AG08396 (cell line): ENCODE measurements at regions not wholly inside any gene's neighbourhood (a gene's known extent, or its start where the extent isn't known, plus 50 kb on each side); places are given as distances from the start of the nearest gene placed in this dataset.
"Not testable (repeated sequence)": the region's sequence is repeated elsewhere in the genome, so short reads cannot be mapped to it uniquely, and the experiment has no call there.

ENCODE experiments used
- DNase-seq: peaks from one replicate; pipeline ENCODE4 v3.0.0; 2012; ENCODE audit warnings: low spot score, mixed read lengths

- DNase-seq = no peak
Measured at GRCh38 chr5:142542078-142542477, 143.8 kb downstream of the FGF1 start.

- DNase-seq = peak; percentile 34
Measured at GRCh38 chr5:142540922-142541422, 144.9 kb downstream of the FGF1 start.

GRCh38 chr5:142539154-142539740, 146.6 kb downstream of the FGF1 start:
- no peak for DNase-seq

- DNase-seq = no peak
Measured at GRCh38 chr5:142537938-142538337, 148.0 kb downstream of the FGF1 start.

- no peak for DNase-seq
Measured at GRCh38 chr5:142532781-142533176, 153.1 kb downstream of the FGF1 start.

DNA sequence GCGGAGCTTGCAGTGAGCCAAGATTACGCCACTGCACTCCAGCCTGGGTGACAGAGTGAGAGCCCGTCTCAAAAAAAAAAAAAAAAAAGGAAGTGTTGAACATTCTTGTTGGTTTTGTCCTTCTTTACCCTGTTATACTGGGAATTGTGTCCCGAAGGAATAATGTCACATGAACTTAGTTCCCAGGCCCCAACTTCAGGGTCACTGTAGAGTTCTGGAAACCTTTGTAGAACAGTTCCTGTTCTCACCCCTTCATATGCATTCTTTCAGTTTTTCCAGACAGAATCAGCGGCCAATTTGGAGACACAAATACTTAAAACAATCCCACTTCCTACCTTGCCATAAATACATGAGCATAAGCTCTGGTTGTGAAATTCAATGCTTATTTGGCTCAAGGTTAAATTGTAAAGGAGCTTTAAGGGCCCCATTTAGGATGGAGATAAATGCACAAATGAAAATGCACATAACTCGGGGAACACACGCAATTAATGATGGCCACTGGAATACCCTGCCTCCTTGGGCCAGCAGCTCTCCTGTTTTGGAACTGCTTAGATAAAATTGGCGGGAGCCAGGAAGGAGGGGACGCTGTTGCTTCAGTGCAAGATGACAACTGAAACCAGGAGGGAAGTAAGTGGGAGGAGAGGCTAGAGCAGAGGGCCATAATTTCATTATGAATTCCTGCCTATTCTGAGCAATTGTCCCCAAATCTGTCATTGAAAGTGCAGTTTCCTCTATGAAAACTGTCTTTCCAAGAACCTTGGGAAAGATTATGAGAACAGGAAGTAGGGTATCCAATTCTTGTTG, 153.7 kb downstream of the FGF1 start:
- no peak for DNase-seq

- DNase-seq = no peak
Measured at GRCh38 chr5:142530904-142531303, 155.0 kb downstream of the FGF1 start.

DNA sequence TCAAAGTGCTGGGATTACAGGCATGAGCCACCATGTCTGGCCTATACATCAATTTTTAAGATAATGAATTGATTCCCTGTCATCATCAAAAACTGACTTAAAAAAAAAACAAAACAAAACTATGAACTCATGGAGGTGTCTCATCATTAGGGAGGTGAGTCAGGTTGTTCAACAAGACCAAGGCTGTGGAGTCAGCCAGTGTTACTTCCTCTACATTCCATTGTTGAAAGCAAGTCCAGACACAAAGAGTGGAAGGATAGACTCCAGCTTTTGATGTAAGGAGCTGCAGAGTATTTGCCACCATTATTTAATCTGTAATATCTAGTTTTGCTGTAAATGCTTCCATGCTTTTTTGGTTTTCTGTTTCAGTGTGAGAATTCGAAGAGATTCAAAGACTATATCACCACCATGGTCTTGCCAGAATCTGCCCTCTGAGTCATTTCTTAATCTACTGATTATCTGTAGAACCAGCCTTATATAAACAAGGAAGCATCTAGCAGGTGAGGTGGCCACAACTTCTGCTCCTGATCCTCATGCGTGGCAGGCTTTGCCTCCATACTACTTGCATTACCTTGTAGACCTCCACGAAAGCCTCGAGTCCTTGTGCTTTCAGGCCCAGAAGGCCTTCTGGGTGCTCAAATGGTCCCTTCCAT, 156.1 kb downstream of the FGF1 start:
- no peak for DNase-seq

GRCh38 chr5:142527664-142528295, 158.1 kb downstream of the FGF1 start:
- DNase-seq = no peak

DNA sequence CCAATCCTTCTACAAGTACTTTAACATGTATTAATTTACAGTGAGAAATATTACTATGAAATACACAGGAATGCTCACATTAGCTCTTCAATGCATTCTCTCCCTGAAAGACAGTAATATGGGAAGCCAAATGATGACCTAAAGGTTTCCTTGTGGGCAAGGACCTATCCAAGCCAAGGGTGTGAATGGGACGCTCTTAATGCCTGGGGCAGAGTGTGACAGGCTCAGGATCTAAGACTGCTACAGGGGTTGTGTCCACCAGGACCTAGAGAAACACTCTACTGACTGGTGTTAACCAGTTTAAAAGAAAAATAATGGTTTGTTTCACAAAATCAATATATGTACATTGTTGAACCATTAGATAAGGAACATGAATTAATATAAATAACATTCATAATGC, 158.7 kb downstream of the FGF1 start:
- DNase-seq = no peak

DNA sequence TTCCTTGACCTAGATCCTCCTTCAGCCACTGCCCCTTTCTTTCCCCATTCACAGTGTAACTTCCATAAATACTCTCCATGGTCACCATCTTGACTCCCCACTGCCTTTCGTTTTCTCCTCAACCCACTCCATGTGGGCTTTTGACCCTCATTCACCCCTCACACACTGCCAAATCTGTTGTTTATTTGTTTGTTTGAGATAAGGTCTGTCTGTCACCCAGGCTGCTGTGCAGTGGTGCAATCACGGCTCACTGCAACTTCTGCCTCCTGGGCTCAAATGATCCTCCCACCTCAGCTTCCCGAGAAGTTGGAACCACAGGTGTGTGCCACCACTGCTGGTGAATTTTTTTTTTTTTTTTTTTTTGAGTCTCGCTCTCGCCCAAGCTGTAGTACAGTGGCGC, 162.9 kb downstream of the FGF1 start:
- DNase-seq = no peak

- DNase-seq = no peak
Measured at GRCh38 chr5:142521706-142522105, 164.2 kb downstream of the FGF1 start.

- peak; percentile 39 for DNase-seq
Measured at GRCh38 chr5:142520885-142521284, 165.0 kb downstream of the FGF1 start.

- DNase-seq = not testable (repeated sequence)
Measured at GRCh38 chr5:142519913-142520312, 166.0 kb downstream of the FGF1 start.

- no peak for DNase-seq
Measured at GRCh38 chr5:142517840-142518239, 168.1 kb downstream of the FGF1 start.

GRCh38 chr5:142516732-142517131, 169.2 kb downstream of the FGF1 start:
- no peak for DNase-seq

DNA sequence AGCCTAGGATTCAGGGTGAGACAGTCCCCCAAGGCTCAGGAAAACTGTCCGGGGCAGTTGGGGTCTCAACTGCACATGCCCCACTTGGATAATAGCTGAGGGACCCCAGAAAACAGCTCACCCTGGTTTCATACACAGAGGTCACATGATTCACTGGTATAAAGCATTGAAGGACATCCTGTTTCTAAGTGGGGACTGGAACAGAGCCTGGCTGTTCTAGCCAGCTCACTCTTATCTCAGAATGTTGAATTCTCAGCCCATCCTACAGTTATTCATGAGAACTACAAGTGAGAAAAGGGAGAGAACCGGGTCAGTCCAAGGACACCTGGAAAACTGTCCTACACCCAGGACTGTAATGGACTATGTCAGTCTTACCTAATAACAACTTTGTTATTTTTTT, 170.9 kb downstream of the FGF1 start:
- no peak for DNase-seq

DNA sequence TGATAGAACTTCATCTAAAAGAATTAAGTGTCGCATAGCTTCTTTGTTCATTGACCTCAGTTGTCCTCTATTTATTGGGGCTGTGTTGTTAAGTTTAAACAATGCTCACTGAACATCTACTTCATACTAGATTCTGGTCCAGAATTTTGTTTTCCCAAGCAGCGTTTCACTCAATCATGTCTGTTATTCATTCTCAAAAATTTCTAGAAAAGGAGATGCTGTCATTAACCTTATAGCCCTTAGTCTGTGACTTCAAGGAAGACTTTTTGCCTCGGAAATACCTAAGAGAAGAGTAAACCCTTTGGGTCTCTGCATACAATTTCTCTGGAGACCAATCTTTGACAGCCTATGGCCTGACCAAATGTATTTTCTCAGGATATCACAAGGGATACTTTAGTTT, 171.7 kb downstream of the FGF1 start:
- no peak for DNase-seq

GRCh38 chr5:142512043-142513042, 173.5 kb downstream of the FGF1 start:
- peak; percentile 62 for DNase-seq

DNA sequence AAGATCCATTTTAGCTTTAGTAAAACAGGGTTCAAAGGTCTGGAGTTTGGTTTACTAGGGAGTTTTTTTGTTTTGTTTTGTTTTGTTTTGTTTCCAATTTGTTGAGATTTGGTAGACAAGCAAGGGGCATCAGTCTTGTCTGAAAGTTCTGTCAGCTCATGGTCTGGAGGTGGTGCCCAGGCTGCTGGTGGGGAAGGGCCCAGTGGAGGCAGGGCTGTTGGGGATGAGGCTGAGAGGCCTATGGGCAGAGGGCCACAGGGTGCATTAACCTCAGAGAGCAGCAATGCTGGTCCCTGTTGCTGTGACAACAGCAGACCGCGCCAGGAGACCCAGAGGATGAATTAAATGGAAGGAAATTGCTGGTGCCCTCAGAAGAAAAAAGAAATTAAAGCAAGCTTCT, 174.5 kb downstream of the FGF1 start:
- DNase-seq = no peak

DNA sequence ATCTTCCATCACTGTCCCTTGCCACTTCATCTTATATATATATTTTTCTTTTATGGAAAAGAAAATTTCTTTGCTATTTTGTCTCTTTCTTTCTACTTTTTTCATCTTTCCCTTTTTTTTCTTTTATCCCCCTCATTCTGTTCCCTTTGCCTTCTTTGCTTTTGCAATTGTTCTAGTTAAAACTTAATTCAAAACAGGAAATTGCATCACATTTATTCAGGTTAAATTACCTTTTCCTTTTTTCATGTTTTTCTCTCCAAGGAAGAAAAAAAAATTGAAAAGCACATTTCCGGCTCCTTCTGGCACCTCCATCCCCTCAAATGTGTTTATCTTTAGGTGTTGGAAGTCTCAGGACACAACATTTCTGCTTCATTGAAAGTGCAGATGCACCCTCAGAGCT, 176.9 kb downstream of the FGF1 start:
- no peak for DNase-seq
